ENCODE measurements at regions not wholly inside any gene's neighbourhood (a gene's known extent, or its start where the extent isn't known, plus 50 kb on each side); places are given as distances from the start of the nearest gene placed in this dataset.
A peak's percentile ranks its signal among the peaks of the same experiment; 100 is the strongest.
"Not testable (repeated sequence)": the region's sequence is repeated elsewhere in the genome, so short reads cannot be mapped to it uniquely, and the experiment has no call there.

GRCh38 chr20:53731595-53731994 lies 138.0 kb upstream of the ZNF217 start:
- TF ChIP-seq, protein P1, sequence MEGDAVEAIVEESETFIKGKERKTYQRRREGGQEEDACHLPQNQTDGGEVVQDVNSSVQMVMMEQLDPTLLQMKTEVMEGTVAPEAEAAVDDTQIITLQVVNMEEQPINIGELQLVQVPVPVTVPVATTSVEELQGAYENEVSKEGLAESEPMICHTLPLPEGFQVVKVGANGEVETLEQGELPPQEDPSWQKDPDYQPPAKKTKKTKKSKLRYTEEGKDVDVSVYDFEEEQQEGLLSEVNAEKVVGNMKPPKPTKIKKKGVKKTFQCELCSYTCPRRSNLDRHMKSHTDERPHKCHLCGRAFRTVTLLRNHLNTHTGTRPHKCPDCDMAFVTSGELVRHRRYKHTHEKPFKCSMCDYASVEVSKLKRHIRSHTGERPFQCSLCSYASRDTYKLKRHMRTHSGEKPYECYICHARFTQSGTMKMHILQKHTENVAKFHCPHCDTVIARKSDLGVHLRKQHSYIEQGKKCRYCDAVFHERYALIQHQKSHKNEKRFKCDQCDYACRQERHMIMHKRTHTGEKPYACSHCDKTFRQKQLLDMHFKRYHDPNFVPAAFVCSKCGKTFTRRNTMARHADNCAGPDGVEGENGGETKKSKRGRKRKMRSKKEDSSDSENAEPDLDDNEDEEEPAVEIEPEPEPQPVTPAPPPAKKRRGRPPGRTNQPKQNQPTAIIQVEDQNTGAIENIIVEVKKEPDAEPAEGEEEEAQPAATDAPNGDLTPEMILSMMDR (IDR thresholded peaks at IDR 0.05; ENCODE audit: extremely low read depth, low read depth, low read length), result no peak
- H3K36me3 ChIP-seq (ENCODE audit: insufficient read depth, low read length), result no peaks in the 10 kb centered on the region
- no peaks in the 10 kb centered on the region for H3K9me3 ChIP-seq (ENCODE audit: low read depth, low read length)
- H3K27me3 ChIP-seq (ENCODE audit: insufficient read depth, low read length), result no peaks in the 10 kb centered on the region
- H3K4me2 ChIP-seq (ENCODE audit: insufficient read depth, low read length), result no peak overlapping the region
- H2AFZ ChIP-seq (ENCODE audit: low read length), result no peak overlapping the region
- H3K4me3 ChIP-seq (ENCODE audit: insufficient read depth, low read length), result no peak overlapping the region
- peaks cover 17% of the 10 kb centered on the region for H3K4me1 ChIP-seq (ENCODE audit: insufficient read depth, low read length)
- no peak for DNase-seq (ENCODE audit: insufficient read length, low spot score, missing footprints)
- H3K27ac ChIP-seq (ENCODE audit: low read depth, low read length), result no peak overlapping the region
- no peaks in the 10 kb centered on the region for H3K79me2 ChIP-seq (ENCODE audit: insufficient read depth, low read length)
- H4K20me1 ChIP-seq (ENCODE audit: insufficient read depth, low read length), result no peaks in the 10 kb centered on the region

GRCh38 chr20:53728359-53728758 lies 134.7 kb upstream of the ZNF217 start:
- H3K79me2 ChIP-seq (ENCODE audit: insufficient read depth, low read length), result no peaks in the 10 kb centered on the region
- no peaks in the 10 kb centered on the region for H3K36me3 ChIP-seq (ENCODE audit: insufficient read depth, low read length)
- peak; percentile 15 for DNase-seq (ENCODE audit: insufficient read length, low spot score, missing footprints)
- H2AFZ ChIP-seq (ENCODE audit: low read length), result no peak overlapping the region
- TF ChIP-seq, protein P1 (IDR thresholded peaks at IDR 0.05; ENCODE audit: extremely low read depth, low read depth, low read length), result no peak
- no peaks in the 10 kb centered on the region for H3K9me3 ChIP-seq (ENCODE audit: low read depth, low read length)
- H3K27me3 ChIP-seq (ENCODE audit: insufficient read depth, low read length), result no peaks in the 10 kb centered on the region
- H3K4me1 ChIP-seq (ENCODE audit: insufficient read depth, low read length), result no peaks in the 10 kb centered on the region
- no peak overlapping the region for H3K4me2 ChIP-seq (ENCODE audit: insufficient read depth, low read length)
- H3K27ac ChIP-seq (ENCODE audit: low read depth, low read length), result no peak overlapping the region
- H4K20me1 ChIP-seq (ENCODE audit: insufficient read depth, low read length), result no peaks in the 10 kb centered on the region
- H3K4me3 ChIP-seq (ENCODE audit: insufficient read depth, low read length), result no peak overlapping the region

GRCh38 chr20:53727239-53727638 lies 133.6 kb upstream of the ZNF217 start:
- H3K79me2 ChIP-seq (ENCODE audit: insufficient read depth, low read length); H3K36me3 ChIP-seq (ENCODE audit: insufficient read depth, low read length); H3K27me3 ChIP-seq (ENCODE audit: insufficient read depth, low read length); H3K27ac ChIP-seq (ENCODE audit: low read depth, low read length); DNase-seq (ENCODE audit: insufficient read length, low spot score, missing footprints); H4K20me1 ChIP-seq (ENCODE audit: insufficient read depth, low read length); H3K9me3 ChIP-seq (ENCODE audit: low read depth, low read length); H3K4me3 ChIP-seq (ENCODE audit: insufficient read depth, low read length); H3K4me2 ChIP-seq (ENCODE audit: insufficient read depth, low read length); H2AFZ ChIP-seq (ENCODE audit: low read length); H3K4me1 ChIP-seq (ENCODE audit: insufficient read depth, low read length): not testable (repeated sequence)

DNA sequence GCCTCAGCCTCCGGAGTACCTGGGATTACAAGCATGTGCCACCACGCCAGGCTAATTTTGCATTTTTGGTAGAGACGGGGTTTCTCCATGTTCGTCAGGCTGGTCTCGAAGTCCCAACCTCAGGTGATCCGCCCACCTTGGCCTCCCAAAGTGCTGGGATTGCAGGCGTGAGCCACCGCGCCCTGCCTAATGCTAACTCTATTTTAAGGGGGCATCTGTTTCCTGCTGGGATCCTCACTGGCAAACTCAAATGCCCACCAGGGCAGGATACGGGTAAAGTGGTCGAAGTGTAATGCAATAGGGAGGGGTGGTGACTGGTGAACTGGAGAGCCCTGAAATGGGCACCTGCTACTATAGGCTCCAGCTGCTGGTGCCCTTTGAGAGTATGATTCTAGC lies 131.9 kb upstream of the ZNF217 start:
- Histone ChIP-seq H3K27ac (ENCODE audit: low read depth, low read length) (no peak overlapping the region), H3K36me3 (ENCODE audit: insufficient read depth, low read length) (no peaks in the 10 kb centered on the region), H3K27me3 (ENCODE audit: insufficient read depth, low read length) (no peaks in the 10 kb centered on the region), H3K9me3 (ENCODE audit: low read depth, low read length) (no peaks in the 10 kb centered on the region), H3K4me2 (ENCODE audit: insufficient read depth, low read length) (no peak overlapping the region), H3K79me2 (ENCODE audit: insufficient read depth, low read length) (no peaks in the 10 kb centered on the region), H4K20me1 (ENCODE audit: insufficient read depth, low read length) (no peaks in the 10 kb centered on the region), H2AFZ (ENCODE audit: low read length) (no peak overlapping the region), H3K4me3 (ENCODE audit: insufficient read depth, low read length) (no peak overlapping the region), H3K4me1 (ENCODE audit: insufficient read depth, low read length) (peaks cover 5% of the 10 kb centered on the region)
- no peak for DNase-seq (ENCODE audit: insufficient read length, low spot score, missing footprints)
- TF ChIP-seq, protein P1 (IDR thresholded peaks at IDR 0.05; ENCODE audit: extremely low read depth, low read depth, low read length), result no peak
